A673 (cell line): ENCODE measurements at regions not wholly inside any gene's neighbourhood (a gene's known extent, or its start where the extent isn't known, plus 50 kb on each side); places are given as distances from the start of the nearest gene placed in this dataset.

Source experiments
- EZH2 ChIP-seq: fragments of 200-600 bp; sonication (generic); IDR thresholded peaks from 2 replicates; pipeline ENCODE4 v1.6.1; 2017; ENCODE audit warnings: borderline replicate concordance, low read depth, mild to moderate bottlenecking, mixed read lengths, antibody characterized with exemption, low read length; ENCODE audit not compliant: poor library complexity, severe bottlenecking
- TF ChIP-seq, protein P1 (sequence below): fragments of 300-800, 200-600 bp; sonication (generic); conservative IDR thresholded peaks from 2 replicates; pipeline ENCODE4 v1.5.1; 2017; ENCODE audit warnings: low read depth, mild to moderate bottlenecking, antibody characterized with exemption, low read length, moderate library complexity, mixed read lengths

DNA sequence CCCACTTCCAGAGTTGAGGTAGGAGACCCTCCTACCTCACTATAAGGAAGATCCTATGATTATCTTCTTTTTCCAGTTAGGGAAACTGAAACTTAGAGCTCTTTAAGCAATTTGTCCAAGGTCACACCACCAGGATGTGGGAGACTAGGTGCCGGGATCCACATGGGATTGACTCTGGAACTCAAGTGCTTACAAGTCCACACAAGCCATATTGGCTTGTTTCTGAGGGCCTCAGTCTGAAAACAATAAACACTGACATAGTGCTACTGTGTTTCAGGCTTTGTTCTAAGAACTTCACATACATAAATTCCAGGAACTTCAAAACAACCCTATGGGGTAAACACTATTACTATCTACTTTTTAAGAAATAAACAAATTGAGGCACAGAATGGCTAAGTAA, 481.3 kb downstream of the ZSWIM6 start:
- TF ChIP-seq, protein P1, sequence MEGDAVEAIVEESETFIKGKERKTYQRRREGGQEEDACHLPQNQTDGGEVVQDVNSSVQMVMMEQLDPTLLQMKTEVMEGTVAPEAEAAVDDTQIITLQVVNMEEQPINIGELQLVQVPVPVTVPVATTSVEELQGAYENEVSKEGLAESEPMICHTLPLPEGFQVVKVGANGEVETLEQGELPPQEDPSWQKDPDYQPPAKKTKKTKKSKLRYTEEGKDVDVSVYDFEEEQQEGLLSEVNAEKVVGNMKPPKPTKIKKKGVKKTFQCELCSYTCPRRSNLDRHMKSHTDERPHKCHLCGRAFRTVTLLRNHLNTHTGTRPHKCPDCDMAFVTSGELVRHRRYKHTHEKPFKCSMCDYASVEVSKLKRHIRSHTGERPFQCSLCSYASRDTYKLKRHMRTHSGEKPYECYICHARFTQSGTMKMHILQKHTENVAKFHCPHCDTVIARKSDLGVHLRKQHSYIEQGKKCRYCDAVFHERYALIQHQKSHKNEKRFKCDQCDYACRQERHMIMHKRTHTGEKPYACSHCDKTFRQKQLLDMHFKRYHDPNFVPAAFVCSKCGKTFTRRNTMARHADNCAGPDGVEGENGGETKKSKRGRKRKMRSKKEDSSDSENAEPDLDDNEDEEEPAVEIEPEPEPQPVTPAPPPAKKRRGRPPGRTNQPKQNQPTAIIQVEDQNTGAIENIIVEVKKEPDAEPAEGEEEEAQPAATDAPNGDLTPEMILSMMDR: no peak
- no peak for TF ChIP-seq EZH2
